GM23338 (cell line): ENCODE measurements at regions not wholly inside any gene's neighbourhood (a gene's known extent, or its start where the extent isn't known, plus 50 kb on each side); places are given as distances from the start of the nearest gene placed in this dataset.

Experiments
- ATAC-seq: fragments of 200-7000 bp; cut with Tn5 transposase; 3 replicates; pipeline ENCODE4 v1.9.1; 2020
- DNase-seq: peaks from one replicate; pipeline ENCODE4 v3.0.0-alpha.2; 2015; ENCODE audit warnings: low spot score
- H2AFZ ChIP-seq: fragments of 200-600 bp; sonication (generic); 2 replicates; pipeline ENCODE4 v1.8.0; 2016; ENCODE audit warnings: antibody characterized with exemption, mild to moderate bottlenecking, moderate library complexity
- H3F3A ChIP-seq: fragments of 200-600 bp; sonication (generic); replicated peaks from 2 replicates; pipeline ENCODE4 v1.8.0; 2017; ENCODE audit warnings: antibody characterized with exemption, mixed run types, low read depth
- H3K27ac ChIP-seq: fragments of 200-600 bp; sonication (generic); 2 replicates; pipeline ENCODE4 v1.6.1; 2016; ENCODE audit warnings: low read depth
- H3K27me3 ChIP-seq: fragments of 200-600 bp; sonication (generic); 2 replicates; pipeline ENCODE4 v1.8.0; 2016; ENCODE audit warnings: mild to moderate bottlenecking, mixed run types, moderate library complexity; ENCODE audit not compliant: insufficient read depth
- H3K36me3 ChIP-seq: fragments of 200-600 bp; sonication (generic); 2 replicates; pipeline ENCODE4 v1.8.0; 2016; ENCODE audit warnings: mild to moderate bottlenecking; ENCODE audit not compliant: insufficient read depth
- H3K4me1 ChIP-seq: fragments of 200-600 bp; sonication (generic); 2 replicates; pipeline ENCODE4 v1.8.0; 2016; ENCODE audit warnings: mild to moderate bottlenecking, moderate library complexity; ENCODE audit not compliant: insufficient read depth
- H3K4me2 ChIP-seq: fragments of 200-600 bp; sonication (generic); 2 replicates; pipeline ENCODE4 v1.7.1; 2017; ENCODE audit warnings: mixed run types
- H3K4me3 ChIP-seq: fragments of 200-600 bp; sonication (generic); 2 replicates; pipeline ENCODE4 v1.6.1; 2016; ENCODE audit warnings: mixed run types
- H3K79me2 ChIP-seq: fragments of 200-600 bp; sonication (generic); replicated peaks from 2 replicates; pipeline ENCODE4 v1.8.0; 2017; ENCODE audit warnings: mild to moderate bottlenecking; ENCODE audit not compliant: insufficient read depth
- H3K9me2 ChIP-seq: fragments of 200-600 bp; sonication (generic); 2 replicates; pipeline ENCODE4 v1.8.0; 2017; ENCODE audit not compliant: insufficient read depth
- H4K20me1 ChIP-seq: fragments of 200-600 bp; sonication (generic); replicated peaks from 2 replicates; pipeline ENCODE4 v1.8.0; 2017; ENCODE audit warnings: mild to moderate bottlenecking; ENCODE audit not compliant: insufficient read depth
- H3K27ac Mint-ChIP-seq: 2 replicates; pipeline ENCODE4 v1.8.0; 2020; ENCODE audit warnings: inconsistent platforms, mild to moderate bottlenecking, moderate library complexity, mixed read lengths
- H3K27me3 Mint-ChIP-seq: 3 replicates; pipeline ENCODE4 v1.8.0; 2022; ENCODE audit warnings: low read depth, mild to moderate bottlenecking, moderate library complexity, mixed read lengths, inconsistent platforms; ENCODE audit not compliant: insufficient read depth, poor library complexity
- H3K36me3 Mint-ChIP-seq: 3 replicates; pipeline ENCODE4 v1.8.0; 2021; ENCODE audit warnings: low read depth, mild to moderate bottlenecking, inconsistent platforms, moderate library complexity, mixed read lengths
- H3K4me1 Mint-ChIP-seq: 3 replicates; pipeline ENCODE4 v1.8.0; 2020; ENCODE audit warnings: mild to moderate bottlenecking, inconsistent platforms, mixed read lengths
- H3K4me3 Mint-ChIP-seq: 3 replicates; pipeline ENCODE4 v1.8.0; 2021; ENCODE audit warnings: moderate library complexity, mild to moderate bottlenecking, inconsistent platforms, mixed read lengths
- H3K9me3 Mint-ChIP-seq: 3 replicates; pipeline ENCODE4 v1.8.0; 2020; ENCODE audit warnings: moderate library complexity, mild to moderate bottlenecking, inconsistent platforms, mixed read lengths
- CREB1 ChIP-seq: fragments of 250-450 bp; sonication (Bioruptor Pico); IDR thresholded peaks from 2 replicates; pipeline ENCODE4 v1.5.0; 2020; ENCODE audit warnings: low read depth, mild to moderate bottlenecking, moderate library complexity
- EZH2phosphoT487 ChIP-seq: fragments of 200-600 bp; sonication (generic); IDR thresholded peaks from one replicate; pipeline ENCODE4 v1.8.1; 2018; ENCODE audit warnings: antibody characterized with exemption; ENCODE audit not compliant: unreplicated experiment
- NANOG ChIP-seq: IDR thresholded peaks from 2 replicates; pipeline ENCODE4 v1.6.1; 2016; ENCODE audit warnings: antibody characterized with exemption, borderline replicate concordance
- REST ChIP-seq: IDR thresholded peaks from one replicate; pipeline ENCODE4 v1.6.1; 2018; ENCODE audit warnings: antibody characterized with exemption; ENCODE audit not compliant: unreplicated experiment
- STAT1 ChIP-seq: IDR thresholded peaks from one replicate; pipeline ENCODE4 v1.6.1; 2016; ENCODE audit warnings: antibody characterized with exemption; ENCODE audit not compliant: unreplicated experiment
- ZNF114 ChIP-seq: fragments of 250-450 bp; sonication (Bioruptor Pico); IDR thresholded peaks from 2 replicates; pipeline ENCODE4 v1.5.0; 2020; ENCODE audit warnings: mild to moderate bottlenecking, moderate library complexity
- TF ChIP-seq, protein P1 (sequence below), 2 experiments: fragments of 200-600 bp in 1 of 2; sonication (generic) in 1 of 2; conservative IDR thresholded peaks; 2 replicates each; pipeline versions ENCODE4 v1.5.1 to v1.6.1; 2016 to 2017; ENCODE audit warnings: antibody characterized with exemption in 2 of 2, low read depth in 2 of 2, mild to moderate bottlenecking in 2 of 2, moderate library complexity in 1 of 2
- TF ChIP-seq, protein P2 (sequence below): IDR thresholded peaks from 2 replicates; pipeline ENCODE4 v1.6.1; 2016; ENCODE audit warnings: antibody characterized with exemption
- TF ChIP-seq, protein P3 (sequence below): fragments of 250-450 bp; sonication (Bioruptor Pico); IDR thresholded peaks from 2 replicates; pipeline ENCODE4 v1.5.0; 2020; ENCODE audit warnings: mild to moderate bottlenecking, moderate library complexity

DNA sequence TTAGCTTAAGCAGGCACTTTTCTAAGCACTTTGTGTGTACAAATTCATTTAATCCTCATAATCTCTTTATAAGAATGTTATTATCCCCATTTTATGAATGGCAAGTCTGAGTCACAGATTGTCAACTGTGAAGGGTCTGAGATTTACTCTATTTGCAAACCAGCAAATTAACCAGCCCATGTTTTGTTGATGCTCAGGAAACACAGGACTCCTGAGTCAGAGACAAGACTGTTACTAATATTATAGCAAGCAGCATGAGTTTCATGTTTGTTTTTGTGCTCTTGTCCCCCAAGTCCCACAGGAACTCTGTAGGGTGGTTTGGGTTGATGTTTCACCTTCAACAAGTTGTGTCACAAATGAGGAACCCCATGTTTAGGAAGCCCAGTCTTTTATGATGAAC is 182.0 kb upstream of the PPP1R3A start:
- no peaks in the 10 kb centered on the region for H3K27me3 ChIP-seq
- no peaks in the 10 kb centered on the region for H3K27me3 Mint-ChIP-seq
- no peaks in the 10 kb centered on the region for H3K36me3 ChIP-seq
- TF ChIP-seq NANOG = no peak
- TF ChIP-seq EZH2phosphoT487 = no peak
- TF ChIP-seq STAT1 = no peak
- TF ChIP-seq, protein P1, sequence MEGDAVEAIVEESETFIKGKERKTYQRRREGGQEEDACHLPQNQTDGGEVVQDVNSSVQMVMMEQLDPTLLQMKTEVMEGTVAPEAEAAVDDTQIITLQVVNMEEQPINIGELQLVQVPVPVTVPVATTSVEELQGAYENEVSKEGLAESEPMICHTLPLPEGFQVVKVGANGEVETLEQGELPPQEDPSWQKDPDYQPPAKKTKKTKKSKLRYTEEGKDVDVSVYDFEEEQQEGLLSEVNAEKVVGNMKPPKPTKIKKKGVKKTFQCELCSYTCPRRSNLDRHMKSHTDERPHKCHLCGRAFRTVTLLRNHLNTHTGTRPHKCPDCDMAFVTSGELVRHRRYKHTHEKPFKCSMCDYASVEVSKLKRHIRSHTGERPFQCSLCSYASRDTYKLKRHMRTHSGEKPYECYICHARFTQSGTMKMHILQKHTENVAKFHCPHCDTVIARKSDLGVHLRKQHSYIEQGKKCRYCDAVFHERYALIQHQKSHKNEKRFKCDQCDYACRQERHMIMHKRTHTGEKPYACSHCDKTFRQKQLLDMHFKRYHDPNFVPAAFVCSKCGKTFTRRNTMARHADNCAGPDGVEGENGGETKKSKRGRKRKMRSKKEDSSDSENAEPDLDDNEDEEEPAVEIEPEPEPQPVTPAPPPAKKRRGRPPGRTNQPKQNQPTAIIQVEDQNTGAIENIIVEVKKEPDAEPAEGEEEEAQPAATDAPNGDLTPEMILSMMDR (conservative IDR thresholded peaks at IDR 0.05; ENCODE audit: low read depth in 2 of 2) = no peak
- no peak for TF ChIP-seq ZNF114 (CRISPR knock-in tag)
- TF ChIP-seq, protein P2, sequence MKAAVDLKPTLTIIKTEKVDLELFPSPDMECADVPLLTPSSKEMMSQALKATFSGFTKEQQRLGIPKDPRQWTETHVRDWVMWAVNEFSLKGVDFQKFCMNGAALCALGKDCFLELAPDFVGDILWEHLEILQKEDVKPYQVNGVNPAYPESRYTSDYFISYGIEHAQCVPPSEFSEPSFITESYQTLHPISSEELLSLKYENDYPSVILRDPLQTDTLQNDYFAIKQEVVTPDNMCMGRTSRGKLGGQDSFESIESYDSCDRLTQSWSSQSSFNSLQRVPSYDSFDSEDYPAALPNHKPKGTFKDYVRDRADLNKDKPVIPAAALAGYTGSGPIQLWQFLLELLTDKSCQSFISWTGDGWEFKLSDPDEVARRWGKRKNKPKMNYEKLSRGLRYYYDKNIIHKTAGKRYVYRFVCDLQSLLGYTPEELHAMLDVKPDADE = no peak
- TF ChIP-seq REST = no peak
- no peak for TF ChIP-seq CREB1 (CRISPR knock-in tag)
- TF ChIP-seq, protein P3, sequence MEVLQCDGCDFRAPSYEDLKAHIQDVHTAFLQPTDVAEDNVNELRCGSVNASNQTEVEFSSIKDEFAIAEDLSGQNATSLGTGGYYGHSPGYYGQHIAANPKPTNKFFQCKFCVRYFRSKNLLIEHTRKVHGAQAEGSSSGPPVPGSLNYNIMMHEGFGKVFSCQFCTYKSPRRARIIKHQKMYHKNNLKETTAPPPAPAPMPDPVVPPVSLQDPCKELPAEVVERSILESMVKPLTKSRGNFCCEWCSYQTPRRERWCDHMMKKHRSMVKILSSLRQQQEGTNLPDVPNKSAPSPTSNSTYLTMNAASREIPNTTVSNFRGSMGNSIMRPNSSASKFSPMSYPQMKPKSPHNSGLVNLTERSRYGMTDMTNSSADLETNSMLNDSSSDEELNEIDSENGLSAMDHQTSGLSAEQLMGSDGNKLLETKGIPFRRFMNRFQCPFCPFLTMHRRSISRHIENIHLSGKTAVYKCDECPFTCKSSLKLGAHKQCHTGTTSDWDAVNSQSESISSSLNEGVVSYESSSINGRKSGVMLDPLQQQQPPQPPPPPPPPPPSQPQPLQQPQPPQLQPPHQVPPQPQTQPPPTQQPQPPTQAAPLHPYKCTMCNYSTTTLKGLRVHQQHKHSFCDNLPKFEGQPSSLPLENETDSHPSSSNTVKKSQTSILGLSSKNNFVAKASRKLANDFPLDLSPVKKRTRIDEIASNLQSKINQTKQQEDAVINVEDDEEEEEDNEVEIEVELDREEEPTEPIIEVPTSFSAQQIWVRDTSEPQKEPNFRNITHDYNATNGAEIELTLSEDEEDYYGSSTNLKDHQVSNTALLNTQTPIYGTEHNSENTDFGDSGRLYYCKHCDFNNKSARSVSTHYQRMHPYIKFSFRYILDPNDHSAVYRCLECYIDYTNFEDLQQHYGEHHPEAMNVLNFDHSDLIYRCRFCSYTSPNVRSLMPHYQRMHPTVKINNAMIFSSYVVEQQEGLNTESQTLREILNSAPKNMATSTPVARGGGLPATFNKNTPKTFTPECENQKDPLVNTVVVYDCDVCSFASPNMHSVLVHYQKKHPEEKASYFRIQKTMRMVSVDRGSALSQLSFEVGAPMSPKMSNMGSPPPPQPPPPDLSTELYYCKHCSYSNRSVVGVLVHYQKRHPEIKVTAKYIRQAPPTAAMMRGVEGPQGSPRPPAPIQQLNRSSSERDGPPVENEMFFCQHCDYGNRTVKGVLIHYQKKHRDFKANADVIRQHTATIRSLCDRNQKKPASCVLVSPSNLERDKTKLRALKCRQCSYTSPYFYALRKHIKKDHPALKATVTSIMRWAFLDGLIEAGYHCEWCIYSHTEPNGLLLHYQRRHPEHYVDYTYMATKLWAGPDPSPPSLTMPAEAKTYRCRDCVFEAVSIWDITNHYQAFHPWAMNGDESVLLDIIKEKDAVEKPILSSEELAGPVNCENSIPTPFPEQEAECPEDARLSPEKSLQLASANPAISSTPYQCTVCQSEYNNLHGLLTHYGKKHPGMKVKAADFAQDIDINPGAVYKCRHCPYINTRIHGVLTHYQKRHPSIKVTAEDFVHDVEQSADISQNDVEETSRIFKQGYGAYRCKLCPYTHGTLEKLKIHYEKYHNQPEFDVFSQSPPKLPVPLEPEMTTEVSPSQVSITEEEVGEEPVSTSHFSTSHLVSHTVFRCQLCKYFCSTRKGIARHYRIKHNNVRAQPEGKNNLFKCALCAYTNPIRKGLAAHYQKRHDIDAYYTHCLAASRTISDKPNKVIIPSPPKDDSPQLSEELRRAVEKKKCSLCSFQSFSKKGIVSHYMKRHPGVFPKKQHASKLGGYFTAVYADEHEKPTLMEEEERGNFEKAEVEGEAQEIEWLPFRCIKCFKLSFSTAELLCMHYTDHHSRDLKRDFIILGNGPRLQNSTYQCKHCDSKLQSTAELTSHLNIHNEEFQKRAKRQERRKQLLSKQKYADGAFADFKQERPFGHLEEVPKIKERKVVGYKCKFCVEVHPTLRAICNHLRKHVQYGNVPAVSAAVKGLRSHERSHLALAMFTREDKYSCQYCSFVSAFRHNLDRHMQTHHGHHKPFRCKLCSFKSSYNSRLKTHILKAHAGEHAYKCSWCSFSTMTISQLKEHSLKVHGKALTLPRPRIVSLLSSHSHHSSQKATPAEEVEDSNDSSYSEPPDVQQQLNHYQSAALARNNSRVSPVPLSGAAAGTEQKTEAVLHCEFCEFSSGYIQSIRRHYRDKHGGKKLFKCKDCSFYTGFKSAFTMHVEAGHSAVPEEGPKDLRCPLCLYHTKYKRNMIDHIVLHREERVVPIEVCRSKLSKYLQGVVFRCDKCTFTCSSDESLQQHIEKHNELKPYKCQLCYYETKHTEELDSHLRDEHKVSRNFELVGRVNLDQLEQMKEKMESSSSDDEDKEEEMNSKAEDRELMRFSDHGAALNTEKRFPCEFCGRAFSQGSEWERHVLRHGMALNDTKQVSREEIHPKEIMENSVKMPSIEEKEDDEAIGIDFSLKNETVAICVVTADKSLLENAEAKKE (CRISPR knock-in tag) = no peak
- H3K4me3 ChIP-seq = no peak overlapping the region
- no peaks in the 10 kb centered on the region for H3K79me2 ChIP-seq
- ATAC-seq = no peak
- peaks cover 10% of the 10 kb centered on the region; the same call in 1 of the 2 replicates for H3K4me1 ChIP-seq
- H3K4me2 ChIP-seq = no peak overlapping the region
- no peak overlapping the region for H3K27ac Mint-ChIP-seq
- no peak for DNase-seq
- H2AFZ ChIP-seq = peak overlapping the region; percentile 50; the same call in 1 of the 2 replicates
- no peaks in the 10 kb centered on the region for H3F3A ChIP-seq
- no peaks in the 10 kb centered on the region for H3K36me3 Mint-ChIP-seq
- H3K4me1 Mint-ChIP-seq = peaks cover 4% of the 10 kb centered on the region; the same call in 1 of the 3 replicates
- no peaks in the 10 kb centered on the region for H3K9me2 ChIP-seq
- H3K27ac ChIP-seq = no peak overlapping the region
- no peaks in the 10 kb centered on the region for H3K9me3 Mint-ChIP-seq
- H3K4me3 Mint-ChIP-seq = no peak overlapping the region
- H4K20me1 ChIP-seq = no peaks in the 10 kb centered on the region
